Vagina (tissue), 2 donors: ENCODE measurements at regions not wholly inside any gene's neighbourhood (a gene's known extent, or its start where the extent isn't known, plus 50 kb on each side); places are given as distances from the start of the nearest gene placed in this dataset.

Experiments used
- POLR2A ChIP-seq, 2 donors: fragments of 450-650 bp; IDR thresholded peaks; one replicate each; pipeline ENCODE4 v1.6.1; 2017; ENCODE audit warnings: antibody characterized with exemption in 2 of 2, mild to moderate bottlenecking in 2 of 2, moderate library complexity in 2 of 2
- POLR2AphosphoS5 ChIP-seq, 2 donors: sonication (generic); formaldehyde crosslinking; IDR thresholded peaks; one replicate each; pipeline ENCODE4 v1.9.0; 2017; ENCODE audit warnings: antibody characterized with exemption in 2 of 2, mild to moderate bottlenecking in 2 of 2, low read depth in 1 of 2; ENCODE audit not compliant: insufficient read depth in 1 of 2
- TF ChIP-seq, protein P1 (sequence below), 3 experiments: fragments of 450-650 bp in 2 of 3; fragments of 200-600 bp in 1 of 3; sonication (generic) in 1 of 3; IDR thresholded peaks; one replicate each; pipeline ENCODE4 v1.5.1; 2017 to 2019; ENCODE audit warnings: antibody characterized with exemption in 3 of 3, mild to moderate bottlenecking in 2 of 3, moderate library complexity in 2 of 3

DNA sequence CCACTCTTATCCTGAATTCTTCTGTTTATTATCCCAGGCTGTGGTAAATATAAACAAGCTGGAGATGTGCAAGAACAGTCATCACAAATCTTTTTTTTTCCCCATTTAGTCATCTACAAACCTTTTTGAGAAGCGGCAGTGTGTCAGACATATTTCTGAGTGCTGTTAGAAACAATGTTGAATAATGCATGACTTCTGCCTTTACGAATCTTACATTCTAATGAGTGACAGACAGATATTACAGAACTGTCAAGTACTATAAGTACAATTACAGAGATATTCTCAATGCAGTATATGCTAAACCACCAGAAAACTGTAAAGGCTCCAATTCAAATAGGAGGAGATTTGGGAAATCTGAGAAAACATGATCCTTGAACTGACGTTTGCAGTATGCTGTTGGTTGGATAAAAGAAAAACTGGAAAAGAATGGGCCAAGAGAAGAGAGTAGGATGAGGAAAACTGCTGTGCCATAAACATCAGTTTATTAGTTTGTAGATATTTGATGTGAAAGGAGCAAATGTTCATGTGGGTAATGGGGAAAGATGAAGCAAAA lies 379.5 kb upstream of the SLC8A1 start:
- TF ChIP-seq POLR2A (IDR thresholded peaks at IDR 0.05) (no peak), POLR2AphosphoS5 (IDR thresholded peaks at IDR 0.05; ENCODE audit: insufficient read depth in 1 of 2, low read depth in 1 of 2) (no peak)
- TF ChIP-seq, protein P1, sequence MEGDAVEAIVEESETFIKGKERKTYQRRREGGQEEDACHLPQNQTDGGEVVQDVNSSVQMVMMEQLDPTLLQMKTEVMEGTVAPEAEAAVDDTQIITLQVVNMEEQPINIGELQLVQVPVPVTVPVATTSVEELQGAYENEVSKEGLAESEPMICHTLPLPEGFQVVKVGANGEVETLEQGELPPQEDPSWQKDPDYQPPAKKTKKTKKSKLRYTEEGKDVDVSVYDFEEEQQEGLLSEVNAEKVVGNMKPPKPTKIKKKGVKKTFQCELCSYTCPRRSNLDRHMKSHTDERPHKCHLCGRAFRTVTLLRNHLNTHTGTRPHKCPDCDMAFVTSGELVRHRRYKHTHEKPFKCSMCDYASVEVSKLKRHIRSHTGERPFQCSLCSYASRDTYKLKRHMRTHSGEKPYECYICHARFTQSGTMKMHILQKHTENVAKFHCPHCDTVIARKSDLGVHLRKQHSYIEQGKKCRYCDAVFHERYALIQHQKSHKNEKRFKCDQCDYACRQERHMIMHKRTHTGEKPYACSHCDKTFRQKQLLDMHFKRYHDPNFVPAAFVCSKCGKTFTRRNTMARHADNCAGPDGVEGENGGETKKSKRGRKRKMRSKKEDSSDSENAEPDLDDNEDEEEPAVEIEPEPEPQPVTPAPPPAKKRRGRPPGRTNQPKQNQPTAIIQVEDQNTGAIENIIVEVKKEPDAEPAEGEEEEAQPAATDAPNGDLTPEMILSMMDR (IDR thresholded peaks at IDR 0.05): no peak
